HEK293T (cell line): ENCODE measurements at regions not wholly inside any gene's neighbourhood (a gene's known extent, or its start where the extent isn't known, plus 50 kb on each side); places are given as distances from the start of the nearest gene placed in this dataset.

Source experiments
- CTCF ChIA-PET: fragments of 350-600 bp; formaldehyde crosslinking; extraction: SDS; loops from one replicate; lab custom pipeline; 2021; ENCODE audit warnings: antibody characterized with exemption, inconsistent platforms; lab: Yijun Ruan, JAX
- POLR2A ChIA-PET: fragments of 350-600 bp; formaldehyde crosslinking; extraction: SDS; loops from one replicate; lab custom pipeline; 2020; ENCODE audit warnings: antibody characterized with exemption, inconsistent platforms; lab: Yijun Ruan, JAX
- DNase-seq: peaks from one replicate; pipeline ENCODE4 v3.0.0; 2012; ENCODE audit warnings: mixed read lengths; ENCODE audit errors: extremely low spot score
- ARNT ChIP-seq: fragments of 450-650 bp; IDR thresholded peaks from 2 replicates; pipeline ENCODE4 v1.6.1; 2017; ENCODE audit warnings: mild to moderate bottlenecking
- BHLHE40 ChIP-seq: fragments of 450-650 bp; IDR thresholded peaks from 2 replicates; pipeline ENCODE4 v1.6.1; 2016; ENCODE audit warnings: mild to moderate bottlenecking, moderate library complexity, borderline replicate concordance
- CTBP1 ChIP-seq: fragments of 450-650 bp; IDR thresholded peaks from 2 replicates; pipeline ENCODE4 v1.6.1; 2016; ENCODE audit warnings: borderline replicate concordance
- ELF4 ChIP-seq: fragments of 450-650 bp; IDR thresholded peaks from 2 replicates; pipeline ENCODE4 v1.6.1; 2017; ENCODE audit warnings: antibody characterized with exemption
- FOXA1 ChIP-seq: fragments of 450-650 bp; IDR thresholded peaks from 2 replicates; pipeline ENCODE4 v1.6.1; 2016; ENCODE audit warnings: mild to moderate bottlenecking
- FOXK2 ChIP-seq: fragments of 450-650 bp; IDR thresholded peaks from 2 replicates; pipeline ENCODE4 v1.6.1; 2016; ENCODE audit warnings: mild to moderate bottlenecking
- FOXM1 ChIP-seq: fragments of 450-650 bp; IDR thresholded peaks from 2 replicates; pipeline ENCODE4 v1.6.1; 2017; ENCODE audit warnings: mild to moderate bottlenecking, borderline replicate concordance
- HDGF ChIP-seq: fragments of 450-650 bp; IDR thresholded peaks from 2 replicates; pipeline ENCODE4 v1.6.1; 2017; ENCODE audit warnings: antibody characterized with exemption, borderline replicate concordance
- L3MBTL2 ChIP-seq: fragments of 450-650 bp; conservative IDR thresholded peaks from 2 replicates; pipeline ENCODE4 v1.6.1; 2016; ENCODE audit warnings: mild to moderate bottlenecking
- LEF1 ChIP-seq: fragments of 450-650 bp; IDR thresholded peaks from 2 replicates; pipeline ENCODE4 v1.6.1; 2017; ENCODE audit warnings: mild to moderate bottlenecking, borderline replicate concordance
- NFRKB ChIP-seq: fragments of 450-650 bp; IDR thresholded peaks from 2 replicates; pipeline ENCODE4 v1.6.1; 2016; ENCODE audit warnings: mild to moderate bottlenecking, moderate library complexity
- SP1 ChIP-seq: fragments of 450-650 bp; IDR thresholded peaks from 2 replicates; pipeline ENCODE4 v1.6.1; 2017
- SUZ12 ChIP-seq: fragments of 450-650 bp; IDR thresholded peaks from 2 replicates; pipeline ENCODE4 v1.6.1; 2016; ENCODE audit warnings: mild to moderate bottlenecking
- TARDBP ChIP-seq: fragments of 450-650 bp; IDR thresholded peaks from 2 replicates; pipeline ENCODE4 v1.6.1; 2016
- ZNF384 ChIP-seq: fragments of 450-650 bp; IDR thresholded peaks from 2 replicates; pipeline ENCODE4 v1.6.1; 2016
- TF ChIP-seq, protein P1 (sequence below): fragments of 450-650 bp; IDR thresholded peaks from 2 replicates; pipeline ENCODE4 v1.6.1; 2016

DNA sequence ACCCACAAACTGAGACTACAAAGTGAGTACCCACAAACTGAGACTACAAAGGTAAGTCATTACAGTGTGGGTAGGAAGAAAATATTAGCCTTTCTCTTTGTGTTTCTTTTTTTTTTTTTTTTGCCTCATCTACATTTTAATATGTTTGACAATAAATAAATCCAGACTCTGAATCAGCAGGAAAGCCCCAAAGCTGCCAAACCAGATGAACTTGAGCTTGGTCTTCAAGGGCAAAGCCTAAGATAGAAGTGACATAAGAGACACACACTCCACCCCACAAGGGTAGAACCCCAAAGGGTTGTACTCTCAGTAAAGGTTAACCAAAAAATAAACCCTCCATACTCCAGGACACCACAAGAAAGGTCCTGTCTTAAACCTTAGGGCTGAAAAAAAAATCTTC, 326.8 kb upstream of the ARID1B start:
- no peak for DNase-seq
- POLR2A ChIA-PET: no interaction called here
- TF ChIP-seq HDGF (no peak), FOXA1 (no peak), BHLHE40 (no peak), CTBP1 (no peak)
- TF ChIP-seq, protein P1, sequence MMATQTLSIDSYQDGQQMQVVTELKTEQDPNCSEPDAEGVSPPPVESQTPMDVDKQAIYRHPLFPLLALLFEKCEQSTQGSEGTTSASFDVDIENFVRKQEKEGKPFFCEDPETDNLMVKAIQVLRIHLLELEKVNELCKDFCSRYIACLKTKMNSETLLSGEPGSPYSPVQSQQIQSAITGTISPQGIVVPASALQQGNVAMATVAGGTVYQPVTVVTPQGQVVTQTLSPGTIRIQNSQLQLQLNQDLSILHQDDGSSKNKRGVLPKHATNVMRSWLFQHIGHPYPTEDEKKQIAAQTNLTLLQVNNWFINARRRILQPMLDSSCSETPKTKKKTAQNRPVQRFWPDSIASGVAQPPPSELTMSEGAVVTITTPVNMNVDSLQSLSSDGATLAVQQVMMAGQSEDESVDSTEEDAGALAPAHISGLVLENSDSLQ: no peak
- CTCF ChIA-PET: no interaction called here

DNA sequence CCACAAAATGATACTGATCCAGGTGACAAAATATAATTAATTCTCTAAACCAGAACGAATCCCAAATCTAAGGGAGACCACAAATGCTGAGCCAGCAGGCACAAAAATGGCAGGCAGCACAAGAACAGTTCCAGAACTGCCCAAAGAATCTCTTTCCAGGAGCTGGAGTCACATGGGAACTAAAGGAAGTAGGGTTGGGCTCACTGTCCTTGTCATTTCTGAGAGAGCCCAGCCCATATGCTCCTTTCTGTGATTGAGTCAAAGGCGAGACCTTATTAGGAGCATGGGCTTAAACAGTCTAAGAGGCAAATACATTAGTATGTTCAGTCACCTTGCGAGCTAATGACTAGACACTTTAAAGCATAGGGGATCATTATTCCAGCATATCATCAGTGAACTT, 327.6 kb upstream of the ARID1B start:
- TF ChIP-seq BHLHE40 (no peak), ARNT (no peak), TARDBP (no peak), HDGF (no peak), NFRKB (no peak), FOXK2 (no peak), SUZ12 (no peak), FOXM1 (no peak), ELF4 (no peak), SP1 (no peak), FOXA1 (no peak), CTBP1 (no peak), L3MBTL2 (no peak), LEF1 (no peak), ZNF384 (no peak)
- TF ChIP-seq, protein P1: no peak
- CTCF ChIA-PET: no interaction called here
- no peak for DNase-seq
- POLR2A ChIA-PET: no interaction called here

DNA sequence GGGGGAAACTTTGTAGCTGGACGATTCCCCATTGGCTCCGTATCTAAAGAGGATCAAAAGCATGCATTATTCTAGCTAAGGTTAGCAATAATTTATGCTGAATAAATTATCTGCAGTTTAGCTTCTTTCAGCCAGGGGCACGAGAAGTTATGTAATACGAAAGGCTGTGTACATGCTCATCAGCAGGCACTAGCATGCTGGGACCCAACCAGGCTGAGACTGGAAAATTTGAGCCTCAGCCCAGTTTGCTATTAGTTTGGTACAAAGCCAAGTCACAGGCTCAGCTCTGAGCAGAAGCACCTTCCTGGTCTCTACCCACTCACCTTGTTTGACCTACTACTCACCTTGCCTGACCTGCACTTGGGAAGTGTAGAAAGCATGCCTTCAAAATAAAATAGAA, 328.1 kb upstream of the ARID1B start:
- no peak for TF ChIP-seq SP1
- no peak for TF ChIP-seq ZNF384
- DNase-seq: no peak
- POLR2A ChIA-PET: no interaction called here
- CTCF ChIA-PET: no interaction called here

DNA sequence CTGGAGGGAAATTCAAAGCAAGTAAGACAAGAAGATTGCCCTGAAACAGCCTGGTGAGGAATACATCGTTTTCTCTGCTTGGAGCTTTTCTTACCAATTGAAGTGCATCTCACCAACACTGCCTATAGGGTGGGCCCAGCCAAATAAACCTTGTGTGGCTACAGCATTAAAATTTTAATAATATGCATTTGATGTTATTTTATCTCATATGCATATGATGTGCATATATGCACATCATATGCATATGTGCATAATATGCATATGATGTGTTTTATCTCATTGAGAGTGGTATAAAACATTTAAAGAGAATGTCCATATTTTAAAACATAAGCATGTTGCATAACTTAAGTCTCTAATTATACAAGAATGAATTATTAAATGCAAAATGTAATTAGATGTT, 328.6 kb upstream of the ARID1B start:
- no peak for TF ChIP-seq ARNT
- no peak for TF ChIP-seq FOXA1
- TF ChIP-seq LEF1: no peak
- no peak for TF ChIP-seq ZNF384
- no peak for TF ChIP-seq ELF4
- ChIA-PET POLR2A (no interaction called here), CTCF (no interaction called here)

DNA sequence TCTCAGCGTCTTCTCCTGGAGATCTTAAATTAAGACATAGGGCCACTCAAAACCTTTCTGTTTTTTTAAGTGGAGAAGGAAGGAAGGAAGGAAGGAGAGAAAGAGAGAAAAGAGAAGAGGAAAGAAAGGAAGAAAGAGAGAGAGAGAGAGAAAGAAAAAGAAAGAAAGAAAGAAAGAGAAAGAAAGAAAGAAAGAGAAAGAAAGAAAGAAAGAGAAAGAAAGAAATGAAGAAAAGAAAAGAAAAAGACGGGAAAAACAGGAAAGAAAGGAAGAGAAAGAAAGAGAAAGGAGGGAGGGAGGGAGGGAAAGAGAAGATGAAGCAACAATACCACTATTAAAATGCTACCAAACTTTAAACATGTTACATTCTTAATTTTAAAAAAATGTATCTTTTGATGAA, 336.5 kb upstream of the ARID1B start:
- DNase-seq: no peak
- CTCF ChIA-PET: no interaction called here
- TF ChIP-seq BHLHE40 (no peak), NFRKB (no peak), FOXA1 (no peak), ELF4 (no peak), ARNT (no peak), CTBP1 (no peak), SUZ12 (no peak), HDGF (no peak), LEF1 (no peak), SP1 (no peak), ZNF384 (no peak), L3MBTL2 (no peak), TARDBP (no peak), FOXM1 (no peak), FOXK2 (no peak)
- TF ChIP-seq, protein P1: no peak
- POLR2A ChIA-PET: no interaction called here

More for the DNA sequence above, 328.6 kb upstream of the ARID1B start:
- no peak for DNase-seq

DNA sequence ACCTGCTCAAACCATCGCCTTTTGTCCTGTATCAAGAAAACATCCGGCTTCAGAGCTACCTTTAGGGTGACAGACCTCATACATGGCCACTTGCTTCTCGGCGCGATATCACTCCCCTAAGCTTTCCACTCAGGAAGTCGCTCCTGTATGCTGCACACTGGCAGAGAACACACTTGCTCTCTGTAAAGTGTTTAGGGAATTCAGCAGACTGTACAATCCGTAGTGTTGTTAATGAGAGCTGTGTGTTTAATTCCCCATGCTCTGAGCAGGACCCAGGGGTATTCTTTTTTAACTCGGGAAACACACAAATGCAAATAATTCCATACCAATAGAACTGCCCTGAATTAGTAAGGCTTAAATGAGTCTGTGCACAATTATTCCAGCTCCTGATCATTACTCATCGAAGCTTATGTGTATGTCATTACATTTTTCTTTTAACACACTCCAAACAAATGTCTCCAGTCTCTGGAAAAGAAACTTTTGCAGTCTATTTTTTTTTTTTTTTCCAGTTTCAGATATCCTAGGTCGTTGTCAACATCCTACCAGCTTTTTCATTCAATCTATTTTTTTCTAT, 338.7 kb upstream of the ARID1B start:
- DNase-seq: no peak
- CTCF ChIA-PET: interaction anchor here (1.5 kb wide), 1 partner anchor 12 kb away, joined by 3 read pairs; no protein-coding TSS in a partner anchor
- POLR2A ChIA-PET: no interaction called here
- TF ChIP-seq ELF4: no peak
- TF ChIP-seq SP1: no peak
- TF ChIP-seq SUZ12: no peak
- TF ChIP-seq BHLHE40: no peak
- TF ChIP-seq ZNF384: no peak
- no peak for TF ChIP-seq TARDBP
- no peak for TF ChIP-seq L3MBTL2
- TF ChIP-seq ARNT: no peak
- TF ChIP-seq NFRKB: no peak
- TF ChIP-seq HDGF: no peak
- no peak for TF ChIP-seq FOXA1
- no peak for TF ChIP-seq FOXM1
- TF ChIP-seq LEF1: no peak
- TF ChIP-seq CTBP1: no peak
- TF ChIP-seq, protein P1: no peak
